GM23248 (cell line): ENCODE measurements at regions not wholly inside any gene's neighbourhood (a gene's known extent, or its start where the extent isn't known, plus 50 kb on each side); places are given as distances from the start of the nearest gene placed in this dataset.

Experiments used
- EZH2 ChIP-seq: fragments of 200-600 bp; sonication (generic); IDR thresholded peaks from 2 replicates; pipeline ENCODE4 v1.6.1; 2018; ENCODE audit warnings: antibody characterized with exemption, mild to moderate bottlenecking; ENCODE audit not compliant: insufficient read depth, poor library complexity, severe bottlenecking
- EZH2phosphoT487 ChIP-seq: fragments of 200-600 bp; sonication (generic); IDR thresholded peaks from 2 replicates; pipeline ENCODE4 v1.6.1; 2018; ENCODE audit warnings: antibody characterized with exemption, moderate library complexity, mild to moderate bottlenecking, low read depth; ENCODE audit not compliant: insufficient read depth

GRCh38 chr5:91468651-91469422, 85.7 kb upstream of the ARRDC3 start:
- TF ChIP-seq EZH2 (no peak), EZH2phosphoT487 (no peak)
